ENCODE measurements at regions not wholly inside any gene's neighbourhood (a gene's known extent, or its start where the extent isn't known, plus 50 kb on each side); places are given as distances from the start of the nearest gene placed in this dataset.

- TF ChIP-seq CEBPB (IDR thresholded peaks at IDR 0.05; ENCODE audit: low read depth, low read length) (no peak), NFE2L2 (IDR thresholded peaks at IDR 0.05; ENCODE audit: low read depth, low read length) (0 out of 2 replicates have a peak, but pooled peaks have one; percentile 14), SMC3 (IDR thresholded peaks at IDR 0.05; ENCODE audit: low read depth, low read length) (no peak)
- TF ChIP-seq, protein P1, sequence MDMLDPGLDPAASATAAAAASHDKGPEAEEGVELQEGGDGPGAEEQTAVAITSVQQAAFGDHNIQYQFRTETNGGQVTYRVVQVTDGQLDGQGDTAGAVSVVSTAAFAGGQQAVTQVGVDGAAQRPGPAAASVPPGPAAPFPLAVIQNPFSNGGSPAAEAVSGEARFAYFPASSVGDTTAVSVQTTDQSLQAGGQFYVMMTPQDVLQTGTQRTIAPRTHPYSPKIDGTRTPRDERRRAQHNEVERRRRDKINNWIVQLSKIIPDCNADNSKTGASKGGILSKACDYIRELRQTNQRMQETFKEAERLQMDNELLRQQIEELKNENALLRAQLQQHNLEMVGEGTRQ (IDR thresholded peaks at IDR 0.05; ENCODE audit: low read depth, low read length): no peak
These were observed 130.6 kb downstream of the TWIST2 start for GRCh38 chr2:238978497-238978896.
